ENCODE measurements at regions not wholly inside any gene's neighbourhood (a gene's known extent, or its start where the extent isn't known, plus 50 kb on each side); places are given as distances from the start of the nearest gene placed in this dataset.

- DNase-seq = no peak
- no peaks in the 10 kb centered on the region for H3K4me1 ChIP-seq
- H3K27ac ChIP-seq = no peak overlapping the region
- no peaks in the 10 kb centered on the region for H3K36me3 ChIP-seq
- H3K27me3 ChIP-seq = no peaks in the 10 kb centered on the region
- no peak overlapping the region for H3K4me3 ChIP-seq
- WGBS (ENCODE audit: insufficient coverage, low coverage, low lambda C conversion rate, missing lambda C conversion rate) = 36% methylated on average over 1 of the region's 1 CpG
- intact Hi-C loops (cut with DNase I) = no loop called here
- no peak for ATAC-seq
- TF ChIP-seq POLR2A (IDR thresholded peaks at IDR 0.05) (no peak), CTCF (IDR thresholded peaks at IDR 0.05) (no peak)
- no peaks in the 10 kb centered on the region for H3K9me3 ChIP-seq
These were observed 160.7 kb upstream of the CNTNAP5 start for GRCh38 chr2:123864416-123864815.

- no peak for DNase-seq
- Histone ChIP-seq H3K4me3 (no peak overlapping the region), H3K36me3 (no peaks in the 10 kb centered on the region), H3K9me3 (no peaks in the 10 kb centered on the region), H3K4me1 (no peaks in the 10 kb centered on the region), H3K27ac (no peak overlapping the region), H3K27me3 (no peaks in the 10 kb centered on the region)
- no peak for TF ChIP-seq POLR2A (IDR thresholded peaks at IDR 0.05)
- TF ChIP-seq CTCF (IDR thresholded peaks at IDR 0.05) = no peak
- ATAC-seq = no peak
- intact Hi-C loops (cut with DNase I) = no loop called here
- WGBS (ENCODE audit: insufficient coverage, low coverage, low lambda C conversion rate, missing lambda C conversion rate) = 34% methylated on average over 6 of the region's 6 CpGs
These were observed 154.7 kb upstream of the CNTNAP5 start for GRCh38 chr2:123870206-123870880.

- ATAC-seq (no peak), DNase-seq (no peak)
- H3K9me3 ChIP-seq = no peaks in the 10 kb centered on the region
- H3K27ac ChIP-seq = no peak overlapping the region
- H3K4me1 ChIP-seq = no peaks in the 10 kb centered on the region
- H3K36me3 ChIP-seq = no peaks in the 10 kb centered on the region
- no peaks in the 10 kb centered on the region for H3K27me3 ChIP-seq
- WGBS (ENCODE audit: insufficient coverage, low coverage, low lambda C conversion rate, missing lambda C conversion rate) = 27% methylated on average over 4 of the region's 4 CpGs
- intact Hi-C loops (cut with DNase I) = no loop called here
- no peak overlapping the region for H3K4me3 ChIP-seq
- TF ChIP-seq POLR2A (IDR thresholded peaks at IDR 0.05) (no peak), CTCF (IDR thresholded peaks at IDR 0.05) (no peak)
These were observed 154.2 kb upstream of the CNTNAP5 start for GRCh38 chr2:123870881-123871276.

- ATAC-seq = no peak
- Histone ChIP-seq H3K36me3 (no peaks in the 10 kb centered on the region), H3K27ac (no peak overlapping the region), H3K4me3 (no peak overlapping the region), H3K4me1 (no peaks in the 10 kb centered on the region), H3K27me3 (no peaks in the 10 kb centered on the region), H3K9me3 (no peaks in the 10 kb centered on the region)
- intact Hi-C loops (cut with DNase I) = no loop called here
- TF ChIP-seq CTCF (IDR thresholded peaks at IDR 0.05) (no peak), POLR2A (IDR thresholded peaks at IDR 0.05) (no peak)
- WGBS (ENCODE audit: insufficient coverage, low coverage, low lambda C conversion rate, missing lambda C conversion rate) = 63% methylated on average over 2 of the region's 3 CpGs
- no peak for DNase-seq
These were observed 134.9 kb upstream of the CNTNAP5 start for GRCh38 chr2:123890148-123890547.

GRCh38 chr2:123894167-123894566 lies 130.9 kb upstream of the CNTNAP5 start:
- H3K36me3 ChIP-seq = no peaks in the 10 kb centered on the region
- no peaks in the 10 kb centered on the region for H3K4me1 ChIP-seq
- H3K9me3 ChIP-seq = no peaks in the 10 kb centered on the region
- H3K27ac ChIP-seq = no peak overlapping the region
- DNase-seq (no peak), ATAC-seq (no peak)
- WGBS (ENCODE audit: insufficient coverage, low coverage, low lambda C conversion rate, missing lambda C conversion rate) = 36% methylated on average over 1 of the region's 1 CpG
- TF ChIP-seq POLR2A (IDR thresholded peaks at IDR 0.05) (no peak), CTCF (IDR thresholded peaks at IDR 0.05) (no peak)
- H3K4me3 ChIP-seq = no peak overlapping the region
- intact Hi-C loops (cut with DNase I) = no loop called here
- H3K27me3 ChIP-seq = no peaks in the 10 kb centered on the region

All from right lobe of liver (tissue), 6 donors.